CD4-positive, alpha-beta T cell treated with Interferon alpha-2 for 1 hour (primary cell): ENCODE measurements at regions not wholly inside any gene's neighbourhood (a gene's known extent, or its start where the extent isn't known, plus 50 kb on each side); places are given as distances from the start of the nearest gene placed in this dataset.
"Not testable (repeated sequence)": the region's sequence is repeated elsewhere in the genome, so short reads cannot be mapped to it uniquely, and the experiment has no call there.

Experiments
- DNase-seq, 2 donors: peaks; one replicate each; pipeline ENCODE4 v3.0.0-alpha.2; 2020 to 2022

DNA sequence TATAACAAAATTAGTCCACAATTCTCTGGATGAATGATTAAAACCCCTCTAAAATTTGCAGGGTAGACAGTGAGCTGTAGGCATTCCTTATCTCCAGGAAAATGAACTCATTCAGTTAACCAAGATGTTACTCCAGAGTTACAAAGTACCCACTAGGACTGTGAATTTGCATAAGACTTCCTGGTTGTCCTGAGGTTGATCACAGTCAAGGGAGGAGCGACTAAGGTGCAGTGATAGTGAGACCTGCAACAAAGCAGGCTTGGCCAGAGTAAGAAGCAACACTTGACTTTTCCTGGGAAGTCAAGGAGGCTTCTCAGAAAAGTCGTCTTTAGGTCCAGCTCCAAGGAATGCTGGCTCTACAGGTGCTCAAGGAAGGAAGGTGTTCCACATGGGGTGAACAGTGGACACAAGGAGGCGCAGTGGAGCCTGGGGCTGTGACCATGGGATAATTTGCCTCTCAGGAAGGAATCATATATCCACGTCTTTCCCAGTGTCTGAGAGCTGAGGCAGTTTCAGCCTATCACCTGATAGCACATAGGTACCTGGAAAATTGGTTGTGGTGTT lies 821.1 kb upstream of the EEF2KMT start:
- no peak for DNase-seq

DNA sequence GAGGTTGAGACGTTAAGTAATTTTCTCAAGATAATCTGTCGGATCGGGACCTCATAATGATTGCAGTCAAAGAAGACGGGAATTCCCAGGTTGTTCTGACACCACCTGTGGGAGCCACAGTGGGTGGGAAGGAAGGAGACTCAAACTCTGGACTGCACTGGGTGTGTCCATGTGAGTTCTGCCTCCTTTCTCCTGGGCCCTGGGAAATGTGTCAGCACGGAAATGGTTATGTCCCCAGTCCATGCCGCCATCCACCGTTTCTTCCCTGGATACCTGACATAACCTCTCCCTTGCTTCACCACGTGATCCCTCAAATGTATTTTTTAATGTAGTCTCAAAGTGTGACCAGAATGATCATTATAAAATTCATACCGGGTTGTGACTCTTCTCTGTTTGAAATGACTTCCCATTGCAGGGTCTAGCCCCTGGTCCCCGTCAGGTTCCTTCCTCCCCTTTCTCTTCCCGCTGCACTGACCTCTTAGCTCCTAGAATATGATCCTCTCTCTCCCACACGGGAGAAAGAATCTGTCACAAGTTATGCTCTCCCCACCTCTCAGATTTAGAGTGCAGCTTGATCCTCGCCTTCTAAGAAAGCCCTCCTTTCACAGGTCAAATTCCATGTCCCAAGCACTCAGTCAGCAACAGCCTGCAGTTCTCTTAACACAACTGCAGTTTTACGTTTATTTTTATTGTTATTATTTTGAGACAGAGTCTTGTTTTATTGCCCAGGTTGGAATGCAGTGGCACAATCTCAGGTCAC lies 820.0 kb upstream of the EEF2KMT start:
- DNase-seq, result no peak

DNA sequence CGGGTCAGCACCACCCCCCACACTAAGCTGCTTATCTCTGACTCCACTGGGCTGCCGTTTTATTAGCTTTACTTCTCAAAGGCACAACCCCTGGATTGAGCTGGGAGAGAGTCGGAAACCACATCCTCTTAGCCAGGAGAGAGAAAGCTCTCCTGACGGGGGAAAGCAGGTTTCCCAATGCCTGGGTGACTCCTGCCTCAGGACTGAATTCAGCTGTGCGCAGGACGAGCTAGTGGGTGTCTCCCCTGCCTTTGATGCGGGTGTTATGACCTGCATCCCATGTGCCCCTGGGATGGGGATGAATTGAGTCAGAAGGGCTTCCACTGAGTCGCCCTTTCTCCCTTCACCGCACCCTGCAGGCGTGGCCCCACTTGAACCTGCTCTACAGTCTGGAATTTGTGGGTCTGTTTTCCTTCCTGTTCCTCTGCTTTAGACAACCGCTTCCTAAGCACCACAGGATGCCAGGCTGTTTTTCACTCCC lies 819.2 kb upstream of the EEF2KMT start:
- no peak for DNase-seq

DNA sequence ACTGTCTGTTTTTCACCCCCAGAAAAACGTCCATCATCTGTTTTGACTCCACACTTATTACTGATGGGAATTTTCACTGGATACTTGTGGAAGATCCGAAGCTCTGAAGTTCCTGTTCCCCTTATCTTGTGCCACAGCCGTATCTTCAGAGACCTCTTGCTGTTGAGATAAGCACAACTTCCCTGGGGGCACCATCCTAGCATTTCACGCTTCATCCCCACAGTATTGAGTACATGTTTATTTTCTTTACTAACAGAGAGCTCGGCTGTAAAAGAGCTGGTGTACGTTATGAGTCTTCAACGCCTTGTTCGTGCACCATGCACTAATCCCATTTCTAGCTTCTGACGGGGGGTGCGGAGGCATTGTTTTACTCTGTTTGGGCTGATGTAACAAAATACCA lies 813.6 kb upstream of the EEF2KMT start:
- no peak for DNase-seq

DNA sequence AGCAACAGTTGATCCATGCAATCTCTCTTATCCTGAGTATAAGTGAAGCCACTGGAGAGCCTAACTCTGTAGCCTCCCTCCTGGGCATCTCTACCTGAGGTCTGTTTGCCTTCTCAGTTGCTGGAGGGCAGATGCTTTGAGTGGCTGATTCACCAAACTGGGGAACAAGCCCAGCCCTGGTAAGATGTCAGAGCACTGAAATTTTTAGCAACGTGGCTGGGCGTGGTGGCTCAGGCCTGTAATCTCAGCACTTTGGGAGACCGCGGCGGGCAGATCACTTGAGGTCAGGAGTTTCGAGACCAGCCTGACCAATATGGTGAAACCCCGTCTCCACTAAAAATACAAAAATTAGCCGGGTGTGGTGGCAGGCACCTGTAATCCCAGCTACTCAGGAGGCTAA lies 812.0 kb upstream of the EEF2KMT start:
- DNase-seq, result not testable (repeated sequence)

DNA sequence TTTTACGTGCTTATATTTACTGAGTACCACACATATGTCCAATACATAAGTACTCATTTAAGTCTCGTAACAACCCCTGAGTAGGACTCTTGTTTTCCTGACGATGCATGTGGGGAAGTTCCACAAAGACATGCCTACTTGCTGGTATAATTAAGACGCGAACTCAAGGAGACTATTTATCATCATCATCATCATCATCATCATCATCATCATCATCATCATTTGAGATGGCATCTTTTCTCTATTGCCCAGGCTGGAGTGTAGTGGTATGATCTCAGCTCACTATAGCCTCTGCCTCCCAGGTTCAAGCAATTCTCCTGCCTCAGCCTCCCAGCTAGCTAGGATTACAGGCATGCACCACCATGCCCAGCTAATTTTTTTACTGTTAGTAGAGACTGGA lies 809.9 kb upstream of the EEF2KMT start:
- DNase-seq, result no peak

DNA sequence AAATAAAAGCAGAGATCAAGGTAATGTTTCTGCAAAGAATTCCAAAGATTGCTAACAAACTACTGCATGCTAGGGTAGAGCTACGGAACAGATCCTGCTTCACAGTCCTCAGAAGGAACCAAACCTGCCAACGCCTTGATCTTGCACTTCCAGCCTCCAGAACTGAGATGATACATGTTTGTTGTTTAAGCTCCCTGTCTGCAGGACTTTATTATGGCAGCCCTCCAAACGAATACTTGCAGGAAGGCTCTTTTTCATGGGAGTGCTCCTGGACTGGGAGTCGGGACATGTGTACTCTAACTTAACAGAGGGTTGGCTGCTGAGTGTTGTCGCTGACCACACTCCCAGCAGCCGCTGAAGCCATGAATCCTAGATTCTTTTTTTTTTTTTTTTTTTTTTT lies 808.8 kb upstream of the EEF2KMT start:
- DNase-seq, result no peak

DNA sequence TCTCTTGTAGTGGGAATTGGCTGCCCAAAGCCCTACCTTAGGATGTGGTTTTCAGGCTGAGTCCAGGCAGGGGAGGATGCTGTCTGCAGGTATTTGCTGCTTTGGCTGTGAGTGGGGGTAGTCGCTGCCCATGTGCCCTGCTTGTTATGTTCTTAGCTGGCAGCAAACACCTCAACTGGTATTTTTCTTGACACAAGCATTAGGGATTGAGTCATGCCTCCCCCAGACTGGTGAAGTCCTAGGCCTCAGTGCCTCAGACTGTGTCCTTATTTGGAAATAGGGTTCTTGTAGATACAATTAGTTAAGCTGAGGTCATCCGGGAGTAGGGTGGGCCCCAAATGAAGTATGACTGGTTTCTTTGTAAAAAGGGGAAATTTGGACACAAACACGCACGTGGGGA lies 808.3 kb upstream of the EEF2KMT start:
- no peak for DNase-seq

DNA sequence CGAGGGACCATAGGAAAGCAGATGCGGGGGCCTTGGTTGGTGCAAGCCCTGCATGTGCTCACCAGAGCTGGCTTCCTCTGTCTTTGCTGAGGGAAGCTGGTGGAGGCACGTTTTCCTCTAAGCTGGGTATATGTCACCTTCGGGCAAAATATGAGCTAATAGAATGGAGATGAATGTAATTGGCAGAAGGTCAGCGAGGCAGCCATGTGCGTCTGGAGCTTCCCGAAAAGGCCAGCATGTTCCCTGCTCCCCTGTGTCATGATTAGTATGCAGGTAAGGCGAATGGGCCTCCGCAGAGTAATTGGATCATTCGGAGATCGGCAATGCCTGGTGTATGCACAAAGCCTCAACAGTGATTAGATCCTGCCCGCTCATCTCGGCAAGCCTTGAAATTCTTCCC lies 806.2 kb upstream of the EEF2KMT start:
- DNase-seq, result no peak

DNA sequence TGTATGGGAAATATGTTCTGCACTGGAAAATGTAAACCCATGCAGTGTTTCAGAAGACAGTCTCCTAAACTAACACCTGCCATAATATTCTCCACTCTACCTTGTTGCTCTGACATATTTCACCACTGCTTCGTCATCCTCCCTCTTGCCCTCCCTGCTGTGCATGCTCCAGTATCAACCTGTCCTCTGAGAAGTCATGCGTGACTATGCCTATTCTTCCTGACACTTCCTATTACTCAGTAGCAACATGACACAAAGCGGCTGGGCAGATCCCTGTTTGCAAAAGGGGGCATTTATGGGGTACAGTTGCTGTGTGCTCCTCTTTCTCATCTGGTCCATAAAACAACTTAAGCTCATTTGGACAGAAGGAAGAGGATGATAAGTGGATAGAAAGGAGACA lies 805.6 kb upstream of the EEF2KMT start:
- no peak for DNase-seq

DNA sequence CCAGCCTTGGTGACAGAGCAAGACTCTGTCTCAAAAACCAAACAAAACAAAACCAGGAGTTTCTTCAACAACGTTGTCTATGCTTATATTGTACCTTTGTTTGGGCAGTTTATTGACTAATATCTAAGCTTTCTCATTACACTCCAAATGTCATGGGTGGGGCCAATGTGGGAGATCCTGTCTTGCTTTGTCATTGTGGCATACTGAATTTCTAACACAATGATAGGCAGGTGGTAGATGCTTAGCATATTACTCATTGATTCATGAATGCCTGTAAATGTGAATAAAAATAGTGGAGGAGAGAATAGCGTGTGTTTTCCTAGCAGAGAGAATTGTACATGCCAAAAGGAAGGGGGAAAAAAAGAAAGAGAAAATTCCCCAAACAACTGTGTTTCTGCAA lies 802.5 kb upstream of the EEF2KMT start:
- no peak for DNase-seq

DNA sequence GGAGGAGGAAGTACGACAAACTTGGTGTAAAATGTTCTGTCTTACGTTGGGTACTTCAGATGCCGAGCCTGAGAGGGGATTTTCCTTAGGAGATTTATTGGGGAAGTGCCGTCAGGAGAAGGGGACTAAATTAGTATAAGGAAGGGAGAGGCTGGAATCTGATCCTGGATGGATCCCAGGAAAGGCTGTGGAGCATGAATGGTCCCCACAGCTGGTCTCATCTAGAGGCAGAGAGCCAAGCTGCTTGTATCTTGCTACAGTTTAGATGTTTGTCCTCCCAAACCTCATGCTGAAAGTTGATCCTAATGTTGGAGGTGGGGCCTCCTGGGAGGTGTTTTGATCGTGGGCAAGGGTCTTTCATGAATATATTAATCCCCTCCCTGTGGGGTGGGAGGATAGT lies 798.4 kb upstream of the EEF2KMT start:
- no peak for DNase-seq

DNA sequence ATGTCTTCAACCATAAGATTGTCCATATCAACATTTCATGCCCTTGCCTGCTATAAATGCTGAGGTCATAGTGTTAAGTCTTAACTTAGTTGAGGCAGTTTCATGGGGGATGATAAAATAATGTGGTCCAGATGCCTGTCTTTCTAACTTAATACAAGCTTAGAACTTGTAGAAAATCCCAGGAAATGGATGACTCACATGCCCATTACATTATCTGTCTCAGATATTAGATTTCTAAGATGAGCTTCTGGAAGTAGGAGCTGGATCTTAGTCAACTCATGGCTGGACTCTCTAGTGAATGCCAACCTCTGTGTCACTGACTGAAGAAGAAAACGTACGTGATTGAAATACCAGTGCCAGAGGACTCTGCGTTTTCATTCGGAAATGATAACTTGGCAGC lies 797.5 kb upstream of the EEF2KMT start:
- DNase-seq, result no peak

DNA sequence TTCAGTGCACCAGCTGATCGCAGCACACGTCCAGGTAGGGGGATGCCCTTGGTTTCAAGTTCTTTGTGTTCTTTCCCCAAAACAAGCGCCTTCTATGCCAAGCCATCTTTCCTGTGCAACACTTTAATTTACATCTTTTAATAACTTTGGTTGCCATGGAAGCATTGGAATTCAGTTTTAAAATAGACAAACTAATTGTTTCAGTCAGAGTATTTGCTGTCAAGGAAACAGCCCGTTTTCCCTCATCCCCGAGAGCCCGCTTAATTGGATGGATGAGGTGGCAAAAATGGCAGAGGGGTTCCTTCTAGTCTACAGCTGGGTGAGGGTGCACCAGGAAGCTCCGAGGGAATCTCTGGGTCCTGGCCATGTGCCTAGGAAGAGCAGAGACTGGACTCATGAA lies 793.7 kb upstream of the EEF2KMT start:
- no peak for DNase-seq

DNA sequence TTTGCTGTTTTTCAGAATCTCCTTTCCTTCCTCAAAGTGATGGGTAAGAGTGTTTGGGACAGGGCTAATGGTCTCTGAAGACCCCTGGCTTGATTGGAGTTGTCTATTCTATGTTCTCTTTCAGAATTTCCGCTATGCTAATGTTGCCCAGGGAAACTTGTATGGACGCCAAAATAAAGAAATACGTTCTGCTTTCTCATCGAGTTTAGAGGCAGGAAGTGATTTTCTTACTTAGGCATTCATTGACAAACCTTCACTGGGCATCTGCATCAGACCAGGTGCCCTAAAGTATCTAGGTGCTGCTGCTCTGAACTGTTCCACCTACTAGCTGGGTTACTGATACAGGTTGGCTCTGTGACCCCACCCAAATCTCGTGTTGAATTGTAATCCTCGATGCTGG lies 787.9 kb upstream of the EEF2KMT start:
- no peak for DNase-seq

DNA sequence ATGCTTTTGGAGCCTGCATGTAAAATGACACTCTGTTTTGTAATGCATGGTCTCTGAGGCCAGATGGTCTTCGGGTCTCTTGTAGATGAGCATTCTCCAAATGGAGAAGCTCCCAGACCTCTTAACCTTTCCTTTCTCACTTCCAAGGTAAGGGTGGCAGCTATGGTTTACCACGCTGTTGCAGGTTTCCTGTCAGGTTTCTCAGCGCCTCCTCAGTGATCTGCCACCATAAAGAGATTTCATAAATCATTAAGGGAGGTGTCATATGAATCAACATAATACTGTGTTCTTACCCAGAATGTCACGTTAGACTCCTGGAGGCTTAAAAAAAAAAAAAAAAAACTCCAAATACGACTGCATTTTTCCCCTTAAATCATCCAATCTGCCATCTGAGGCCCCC lies 787.4 kb upstream of the EEF2KMT start:
- DNase-seq, result no peak

DNA sequence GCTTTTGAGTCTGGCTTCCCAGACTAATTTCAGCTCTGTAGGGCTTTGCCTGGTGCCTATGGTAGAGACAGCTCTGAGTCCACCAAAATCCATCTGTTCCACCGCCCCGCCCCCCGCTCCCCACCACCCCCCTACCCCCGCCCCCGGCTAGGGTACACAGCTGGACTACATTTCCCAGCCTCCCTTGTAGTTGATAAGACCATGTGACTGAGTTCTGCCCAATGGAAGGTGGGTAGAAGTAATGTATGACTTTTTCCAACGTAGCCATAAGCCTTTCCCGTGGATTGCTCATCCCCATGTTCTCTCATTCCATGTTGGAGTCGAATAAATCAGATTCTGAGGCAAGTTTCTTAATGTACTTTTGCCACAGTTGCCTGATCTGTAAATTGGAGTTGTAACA lies 786.7 kb upstream of the EEF2KMT start:
- no peak for DNase-seq

DNA sequence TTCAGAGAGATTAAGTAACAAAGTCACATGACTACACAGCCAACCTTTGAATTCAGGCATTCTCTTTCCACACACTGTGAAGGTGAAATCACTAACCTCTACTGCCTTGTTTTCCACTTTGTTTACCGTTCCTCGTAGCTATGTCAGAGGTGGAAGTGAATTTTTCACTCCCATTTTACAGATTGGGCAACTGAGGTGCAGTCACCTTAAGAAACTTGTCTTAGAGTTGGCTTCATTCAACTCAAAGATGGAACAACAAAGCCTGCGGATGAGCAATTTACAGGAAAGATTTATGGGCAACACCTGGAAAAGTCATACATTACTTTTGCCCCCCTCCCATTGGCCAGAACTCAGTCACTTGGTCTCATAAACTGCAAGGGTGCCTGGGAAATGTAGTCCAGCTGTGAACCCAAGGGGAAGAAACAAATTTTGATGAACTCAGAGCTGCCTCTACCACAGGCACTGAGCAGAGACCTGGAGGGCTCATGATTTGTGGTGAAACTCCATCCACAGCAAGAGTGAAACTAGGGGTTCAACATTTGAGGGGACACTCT lies 784.6 kb upstream of the EEF2KMT start:
- DNase-seq, result no peak

DNA sequence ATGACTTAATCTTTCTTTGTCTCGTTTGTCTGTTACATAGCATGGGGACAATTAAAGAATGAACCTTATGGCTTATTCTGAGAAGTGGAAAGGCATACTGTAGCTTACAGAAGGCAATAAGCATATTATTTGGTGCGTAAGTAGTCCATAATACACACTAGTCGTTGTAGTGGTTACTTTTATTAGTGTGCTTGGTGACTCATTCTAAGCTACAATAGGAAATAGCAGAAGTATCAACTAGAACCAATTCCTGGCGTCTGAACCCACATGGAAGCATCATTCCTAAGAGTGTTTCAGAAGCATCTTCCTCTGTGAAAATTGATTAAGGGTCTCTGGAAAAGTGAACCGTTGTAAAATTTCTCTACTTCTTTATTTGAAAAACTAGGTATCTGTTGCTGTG lies 777.8 kb upstream of the EEF2KMT start:
- no peak for DNase-seq

DNA sequence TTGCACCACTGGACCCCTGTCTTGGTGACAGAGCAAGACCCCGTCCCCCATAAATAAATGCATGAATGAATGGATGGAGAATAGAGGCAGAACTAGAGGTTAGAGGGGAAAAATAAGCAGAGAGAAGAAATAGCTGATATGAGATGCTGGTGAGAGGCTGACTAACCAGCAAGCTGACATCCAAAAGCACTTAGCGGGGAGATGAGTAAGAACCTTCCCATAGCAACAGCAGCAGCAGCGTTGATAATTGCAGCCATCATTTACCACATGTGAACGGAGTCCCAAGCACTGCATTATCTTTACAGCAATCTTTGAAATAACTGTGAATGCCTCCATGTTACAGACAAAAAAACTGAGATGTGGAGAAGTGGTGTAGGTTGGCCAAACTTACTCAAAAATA lies 777.3 kb upstream of the EEF2KMT start:
- no peak for DNase-seq

DNA sequence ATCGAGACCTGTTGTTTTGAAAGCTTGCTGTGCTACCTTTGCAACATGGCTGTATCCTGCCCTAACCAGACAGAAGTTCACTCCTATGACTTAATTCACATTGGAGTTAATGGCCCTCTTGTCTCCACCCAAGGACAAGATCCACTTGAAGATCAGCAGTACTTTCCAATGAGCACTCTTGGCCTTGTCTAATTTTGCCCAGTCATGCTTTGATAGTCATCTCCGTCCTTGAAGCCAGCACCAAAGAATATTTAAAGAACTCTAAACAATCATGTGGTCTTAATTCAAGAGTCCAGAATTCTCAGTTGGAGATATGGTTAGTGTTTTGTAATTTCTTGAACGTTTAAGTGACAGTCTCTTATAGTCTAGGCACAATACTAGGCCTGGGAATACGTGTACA lies 775.6 kb upstream of the EEF2KMT start:
- no peak for DNase-seq

DNA sequence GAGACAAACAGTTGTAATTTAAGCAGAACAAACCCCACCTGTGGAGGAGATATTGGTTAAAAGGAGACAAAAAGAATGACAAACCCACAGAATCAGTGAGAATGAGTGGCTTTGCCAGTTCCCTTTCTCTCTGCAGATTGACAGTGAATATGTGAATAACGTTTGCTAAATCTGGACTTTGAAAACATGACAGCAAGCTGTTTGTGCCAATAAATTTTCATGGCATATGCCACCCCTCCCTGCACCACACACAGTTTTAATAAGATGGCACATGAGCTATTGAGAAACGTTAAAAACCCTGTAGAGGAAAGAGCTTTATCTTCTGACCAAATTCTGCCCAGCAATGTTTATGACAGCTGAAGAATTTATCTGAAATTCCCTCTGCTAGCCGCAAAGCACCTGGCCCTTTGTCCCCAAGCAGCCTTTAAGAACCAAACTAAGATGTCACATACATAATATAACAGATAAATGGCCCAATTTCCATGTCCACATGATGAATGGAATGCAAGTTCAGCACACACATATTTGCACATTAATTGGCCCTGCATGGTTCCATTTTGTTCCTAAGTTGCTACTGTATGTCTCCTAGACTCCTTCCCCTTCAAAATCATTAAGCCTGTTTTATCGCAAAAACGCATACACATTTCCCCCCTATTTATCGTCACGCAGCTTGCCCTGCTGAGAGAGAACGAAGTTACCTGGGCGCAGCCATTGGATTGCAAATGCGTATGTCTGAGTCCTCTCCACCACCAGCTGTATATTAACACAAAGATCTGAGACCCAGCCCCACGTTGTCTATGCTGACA lies 773.5 kb upstream of the EEF2KMT start:
- no peak for DNase-seq

DNA sequence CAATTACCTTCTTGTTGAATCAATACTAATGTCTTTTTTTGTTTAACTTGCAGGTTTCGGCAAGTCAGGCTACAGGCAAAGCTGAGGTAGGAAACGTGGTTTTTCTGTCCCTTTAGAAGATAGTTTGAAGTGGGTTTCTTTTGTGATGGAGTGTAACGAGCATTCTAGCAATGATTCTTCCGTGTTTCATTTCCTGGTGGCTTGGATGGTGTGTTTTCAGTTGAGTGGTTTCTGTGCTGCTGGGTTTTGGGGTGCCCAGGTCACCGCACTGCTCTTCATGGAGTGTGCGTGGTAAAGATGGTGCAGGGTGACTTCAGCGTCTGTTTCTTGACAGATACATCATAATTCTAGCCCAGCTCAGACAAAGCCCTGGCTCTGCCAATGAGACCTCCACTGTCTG lies 769.7 kb upstream of the EEF2KMT start:
- no peak for DNase-seq

DNA sequence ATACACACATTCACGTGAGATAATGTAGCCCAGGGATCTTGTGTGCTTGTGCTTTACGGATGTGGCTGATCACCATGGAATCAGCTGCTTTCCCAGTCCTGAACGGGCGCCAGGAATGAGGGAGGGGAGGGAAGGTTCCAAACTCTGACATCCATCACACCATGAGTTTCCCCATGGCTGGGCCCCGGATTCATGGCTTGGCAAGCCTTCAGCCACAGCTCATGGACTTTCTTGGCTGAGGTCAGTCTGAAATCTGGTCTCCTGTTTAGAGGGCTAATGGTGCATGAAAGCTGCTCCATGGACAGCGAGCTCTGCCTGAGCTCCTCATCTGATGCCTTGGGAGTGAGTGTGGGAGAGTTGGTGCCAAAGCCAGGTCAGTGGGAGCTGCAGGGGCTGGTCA lies 767.6 kb upstream of the EEF2KMT start:
- DNase-seq, result no peak
